ENCODE measurements at regions not wholly inside any gene's neighbourhood (a gene's known extent, or its start where the extent isn't known, plus 50 kb on each side); places are given as distances from the start of the nearest gene placed in this dataset.

DNA sequence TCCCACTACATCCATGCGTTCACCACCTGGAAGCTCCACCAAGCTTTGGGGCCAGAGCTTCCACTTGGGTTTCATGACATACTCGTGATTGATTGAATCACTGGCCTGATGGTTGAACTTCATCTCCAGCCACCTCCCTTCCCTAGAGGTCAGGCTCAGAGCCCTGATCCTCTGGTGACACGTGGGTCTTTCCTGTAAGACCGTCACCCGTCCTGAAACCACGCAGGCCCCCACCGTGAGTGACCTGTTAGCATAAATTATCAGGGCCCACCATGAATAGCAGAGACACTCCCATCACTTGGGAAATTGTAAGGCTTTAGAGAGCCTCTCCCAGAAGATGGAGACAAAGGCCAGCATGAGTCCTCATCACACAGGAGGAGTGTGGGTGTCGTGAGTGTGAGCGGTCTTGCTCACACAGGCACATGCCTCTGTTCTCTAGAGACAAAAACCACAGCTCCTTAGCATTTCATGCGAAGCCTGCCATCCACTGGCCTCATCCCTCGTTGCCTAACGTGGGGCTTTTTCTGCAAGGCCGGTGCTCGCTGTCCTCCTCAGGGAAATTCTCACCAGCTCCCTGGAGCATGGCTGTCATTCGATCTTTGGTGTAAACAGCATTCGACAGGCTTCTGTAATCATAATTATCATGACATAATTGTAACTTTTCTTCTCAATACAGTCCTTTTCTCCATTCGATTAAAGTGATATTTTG, 65.1 kb upstream of the DUSP22 start:
- TF ChIP-seq POU2F2 (IDR thresholded peaks at IDR 0.05; ENCODE audit: low read depth, low read length) (peak; percentile 90; the same call in 1 of the 2 replicates), TAF1 (IDR thresholded peaks at IDR 0.05; ENCODE audit: low read depth, low read length) (no peak), POLR2AphosphoS5 (IDR thresholded peaks at IDR 0.05; ENCODE audit: low read depth, low read length) (0 out of 2 replicates have a peak, but pooled peaks have one; percentile 2), POLR2A (IDR thresholded peaks at IDR 0.05; ENCODE audit: low read depth, low read length) (no peak)

All from GM12891 (cell line).